ENCODE measurements at regions not wholly inside any gene's neighbourhood (a gene's known extent, or its start where the extent isn't known, plus 50 kb on each side); places are given as distances from the start of the nearest gene placed in this dataset.

DNA sequence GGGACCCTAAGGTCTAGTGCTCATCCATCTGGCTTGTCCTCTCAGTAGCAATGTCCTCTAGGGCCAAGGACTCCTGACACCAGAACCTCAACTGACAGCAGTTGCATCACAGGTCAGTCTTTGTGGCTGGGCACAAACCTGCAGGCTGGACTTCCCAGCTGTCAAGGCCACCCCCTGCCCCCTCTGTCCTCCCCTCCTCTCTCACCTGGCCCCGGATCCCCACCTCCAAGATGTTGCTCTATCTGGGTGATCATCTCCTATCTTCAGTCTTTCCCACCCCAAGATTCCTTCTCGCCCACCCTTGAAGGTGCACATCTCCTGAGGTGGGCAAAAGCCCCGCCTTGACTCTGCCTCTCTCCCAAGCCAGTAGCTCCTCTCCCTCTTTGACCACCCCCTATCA, 131.8 kb upstream of the SRSF6 start:
- H4K20me1 ChIP-seq (ENCODE audit: insufficient read depth, low read length): no peaks in the 10 kb centered on the region
- no peak for TF ChIP-seq EZH2 (IDR thresholded peaks at IDR 0.05; ENCODE audit: borderline replicate concordance, low read depth, low read length, severe bottlenecking)
- no peak overlapping the region for H3K4me3 ChIP-seq (ENCODE audit: low read depth in 1 of 2, low read length in 2 of 2)
- H3K27ac ChIP-seq (ENCODE audit: low read length): no peak overlapping the region
- H2AFZ ChIP-seq (ENCODE audit: low read depth, low read length): no peak overlapping the region
- H3K9ac ChIP-seq (ENCODE audit: low read depth, low read length): no peak overlapping the region
- H3K27me3 ChIP-seq (ENCODE audit: insufficient read depth, low read length, poor library complexity): peaks cover 4% of the 10 kb centered on the region
- H3K4me2 ChIP-seq (ENCODE audit: insufficient read depth, low read length): no peak overlapping the region
- H3K79me2 ChIP-seq (ENCODE audit: insufficient read depth, low read length): no peaks in the 10 kb centered on the region
- no peaks in the 10 kb centered on the region for H3K36me3 ChIP-seq (ENCODE audit: insufficient read depth, low read length)
- DNase-seq (no peak), ATAC-seq (ENCODE audit: insufficient read depth, low read depth) (no peak)
- no peaks in the 10 kb centered on the region for H3K9me3 ChIP-seq (ENCODE audit: insufficient read depth, low read length, severe bottlenecking)
- H3K4me1 ChIP-seq (ENCODE audit: insufficient read depth, low read length): no peaks in the 10 kb centered on the region

GRCh38 chr20:43323592-43323991, 133.9 kb upstream of the PTPRT start:
- no peak overlapping the region for H3K9ac ChIP-seq (ENCODE audit: low read depth, low read length)
- no peak for ATAC-seq (ENCODE audit: insufficient read depth, low read depth)
- H3K4me2 ChIP-seq (ENCODE audit: insufficient read depth, low read length): no peak overlapping the region
- no peaks in the 10 kb centered on the region for H3K36me3 ChIP-seq (ENCODE audit: insufficient read depth, low read length)
- H3K4me3 ChIP-seq (ENCODE audit: low read depth in 1 of 2, low read length in 2 of 2): no peak overlapping the region
- no peak for TF ChIP-seq EZH2 (IDR thresholded peaks at IDR 0.05; ENCODE audit: borderline replicate concordance, low read depth, low read length, severe bottlenecking)
- TF ChIP-seq, protein P1, sequence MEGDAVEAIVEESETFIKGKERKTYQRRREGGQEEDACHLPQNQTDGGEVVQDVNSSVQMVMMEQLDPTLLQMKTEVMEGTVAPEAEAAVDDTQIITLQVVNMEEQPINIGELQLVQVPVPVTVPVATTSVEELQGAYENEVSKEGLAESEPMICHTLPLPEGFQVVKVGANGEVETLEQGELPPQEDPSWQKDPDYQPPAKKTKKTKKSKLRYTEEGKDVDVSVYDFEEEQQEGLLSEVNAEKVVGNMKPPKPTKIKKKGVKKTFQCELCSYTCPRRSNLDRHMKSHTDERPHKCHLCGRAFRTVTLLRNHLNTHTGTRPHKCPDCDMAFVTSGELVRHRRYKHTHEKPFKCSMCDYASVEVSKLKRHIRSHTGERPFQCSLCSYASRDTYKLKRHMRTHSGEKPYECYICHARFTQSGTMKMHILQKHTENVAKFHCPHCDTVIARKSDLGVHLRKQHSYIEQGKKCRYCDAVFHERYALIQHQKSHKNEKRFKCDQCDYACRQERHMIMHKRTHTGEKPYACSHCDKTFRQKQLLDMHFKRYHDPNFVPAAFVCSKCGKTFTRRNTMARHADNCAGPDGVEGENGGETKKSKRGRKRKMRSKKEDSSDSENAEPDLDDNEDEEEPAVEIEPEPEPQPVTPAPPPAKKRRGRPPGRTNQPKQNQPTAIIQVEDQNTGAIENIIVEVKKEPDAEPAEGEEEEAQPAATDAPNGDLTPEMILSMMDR (IDR thresholded peaks at IDR 0.05; ENCODE audit: borderline replicate concordance, extremely low read depth, low read length, poor library complexity, severe bottlenecking): no peak
- H2AFZ ChIP-seq (ENCODE audit: low read depth, low read length): no peak overlapping the region
- DNase-seq: no peak
- no peaks in the 10 kb centered on the region for H3K4me1 ChIP-seq (ENCODE audit: insufficient read depth, low read length)
- no peak overlapping the region for H3K27ac ChIP-seq (ENCODE audit: low read length)
- no peaks in the 10 kb centered on the region for H3K9me3 ChIP-seq (ENCODE audit: insufficient read depth, low read length, severe bottlenecking)
- peaks cover 4% of the 10 kb centered on the region for H3K27me3 ChIP-seq (ENCODE audit: insufficient read depth, low read length, poor library complexity)
- no peaks in the 10 kb centered on the region for H3K79me2 ChIP-seq (ENCODE audit: insufficient read depth, low read length)
- no peaks in the 10 kb centered on the region for H4K20me1 ChIP-seq (ENCODE audit: insufficient read depth, low read length)

- Histone ChIP-seq H3K4me3 (ENCODE audit: low read depth in 1 of 2, low read length in 2 of 2) (no peak overlapping the region), H3K36me3 (ENCODE audit: insufficient read depth, low read length) (no peaks in the 10 kb centered on the region)
- DNase-seq: no peak
Measured at GRCh38 chr20:43322851-43323250, 133.1 kb upstream of the PTPRT start.

GRCh38 chr20:43320536-43320935, 130.8 kb upstream of the PTPRT start:
- TF ChIP-seq EZH2 (IDR thresholded peaks at IDR 0.05; ENCODE audit: borderline replicate concordance, low read depth, low read length, severe bottlenecking): no peak
- Histone ChIP-seq H3K27ac (ENCODE audit: low read length) (no peak overlapping the region), H3K4me3 (ENCODE audit: low read depth in 1 of 2, low read length in 2 of 2) (no peak overlapping the region), H3K79me2 (ENCODE audit: insufficient read depth, low read length) (no peaks in the 10 kb centered on the region), H3K36me3 (ENCODE audit: insufficient read depth, low read length) (no peaks in the 10 kb centered on the region), H3K4me2 (ENCODE audit: insufficient read depth, low read length) (no peak overlapping the region), H3K9ac (ENCODE audit: low read depth, low read length) (no peak overlapping the region), H2AFZ (ENCODE audit: low read depth, low read length) (no peak overlapping the region), H4K20me1 (ENCODE audit: insufficient read depth, low read length) (no peaks in the 10 kb centered on the region), H3K4me1 (ENCODE audit: insufficient read depth, low read length) (no peaks in the 10 kb centered on the region), H3K9me3 (ENCODE audit: insufficient read depth, low read length, severe bottlenecking) (no peaks in the 10 kb centered on the region), H3K27me3 (ENCODE audit: insufficient read depth, low read length, poor library complexity) (peaks cover 4% of the 10 kb centered on the region)
- no peak for ATAC-seq (ENCODE audit: insufficient read depth, low read depth)
- no peak for DNase-seq

More at GRCh38 chr20:43322851-43323250, 133.1 kb upstream of the PTPRT start:
- Histone ChIP-seq H3K27ac (ENCODE audit: low read length) (no peak overlapping the region), H2AFZ (ENCODE audit: low read depth, low read length) (no peak overlapping the region), H3K4me2 (ENCODE audit: insufficient read depth, low read length) (no peak overlapping the region), H3K9me3 (ENCODE audit: insufficient read depth, low read length, severe bottlenecking) (no peaks in the 10 kb centered on the region), H3K79me2 (ENCODE audit: insufficient read depth, low read length) (no peaks in the 10 kb centered on the region), H3K9ac (ENCODE audit: low read depth, low read length) (no peak overlapping the region), H4K20me1 (ENCODE audit: insufficient read depth, low read length) (no peaks in the 10 kb centered on the region), H3K4me1 (ENCODE audit: insufficient read depth, low read length) (no peaks in the 10 kb centered on the region), H3K27me3 (ENCODE audit: insufficient read depth, low read length, poor library complexity) (peaks cover 4% of the 10 kb centered on the region)
- TF ChIP-seq, protein P1 (IDR thresholded peaks at IDR 0.05; ENCODE audit: borderline replicate concordance, extremely low read depth, low read length, poor library complexity, severe bottlenecking): no peak
- no peak for TF ChIP-seq EZH2 (IDR thresholded peaks at IDR 0.05; ENCODE audit: borderline replicate concordance, low read depth, low read length, severe bottlenecking)
- ATAC-seq (ENCODE audit: insufficient read depth, low read depth): no peak
